CD4-positive, alpha-beta T cell treated with Interleukin-15 for 1 hour (primary cell): ENCODE measurements at regions not wholly inside any gene's neighbourhood (a gene's known extent, or its start where the extent isn't known, plus 50 kb on each side); places are given as distances from the start of the nearest gene placed in this dataset.

Experiments used
- DNase-seq: peaks from one replicate; pipeline ENCODE4 v3.0.0-alpha.2; 2020

DNA sequence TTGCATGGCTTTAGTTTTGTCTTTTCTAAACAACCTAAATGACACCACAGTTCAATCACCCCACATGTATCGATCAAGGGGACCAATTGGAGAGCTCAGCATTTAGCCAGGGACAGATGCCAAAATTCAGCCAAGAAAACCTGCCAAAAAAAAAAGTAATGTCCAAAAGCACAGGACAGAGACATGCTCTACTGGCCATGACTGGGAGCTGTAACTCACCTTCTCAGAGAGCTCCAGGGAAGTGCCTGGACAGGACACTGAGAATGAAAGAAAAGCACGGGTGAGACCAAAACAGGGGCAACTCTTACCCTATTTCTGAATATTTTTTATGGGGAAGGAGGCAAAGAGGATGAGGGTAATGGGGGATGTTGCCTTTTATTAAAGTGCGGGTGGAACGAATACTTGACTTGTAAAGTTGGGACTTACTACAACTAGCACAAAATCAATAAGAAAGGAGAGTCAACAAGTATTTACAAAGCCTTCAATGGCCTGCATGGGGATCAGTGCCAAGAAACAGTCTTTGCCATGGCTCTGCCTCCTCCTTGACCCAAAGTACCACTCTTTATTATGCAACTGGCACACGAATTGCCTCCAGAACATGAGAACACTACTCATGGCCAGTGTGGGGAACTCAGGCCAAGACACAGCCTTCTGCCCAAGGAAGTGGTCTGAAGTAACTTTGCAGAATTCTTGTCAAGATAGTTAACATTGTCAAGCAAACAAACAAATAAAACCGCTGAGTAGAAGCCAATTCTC lies 72.9 kb upstream of the HK2 start:
- DNase-seq = no peak

DNA sequence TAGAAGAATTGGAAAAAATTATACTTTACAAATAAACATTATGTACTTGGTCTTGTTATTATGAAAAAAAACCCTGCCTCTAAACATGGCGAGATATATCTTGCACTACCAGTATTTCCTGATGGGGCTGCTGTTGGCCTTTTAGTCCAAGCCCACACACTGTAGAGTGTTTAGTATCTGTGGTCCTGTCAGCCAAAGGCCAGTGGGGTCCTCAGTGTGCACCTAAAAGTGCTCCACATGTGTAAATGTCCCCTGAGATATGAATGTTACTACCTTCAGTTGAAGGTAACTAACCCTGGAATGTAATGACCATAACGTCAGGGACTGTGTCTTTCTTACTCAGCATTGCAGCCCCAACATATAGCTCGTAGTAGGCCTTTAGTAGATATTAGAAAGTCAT lies 71.1 kb upstream of the HK2 start:
- DNase-seq = no peak

DNA sequence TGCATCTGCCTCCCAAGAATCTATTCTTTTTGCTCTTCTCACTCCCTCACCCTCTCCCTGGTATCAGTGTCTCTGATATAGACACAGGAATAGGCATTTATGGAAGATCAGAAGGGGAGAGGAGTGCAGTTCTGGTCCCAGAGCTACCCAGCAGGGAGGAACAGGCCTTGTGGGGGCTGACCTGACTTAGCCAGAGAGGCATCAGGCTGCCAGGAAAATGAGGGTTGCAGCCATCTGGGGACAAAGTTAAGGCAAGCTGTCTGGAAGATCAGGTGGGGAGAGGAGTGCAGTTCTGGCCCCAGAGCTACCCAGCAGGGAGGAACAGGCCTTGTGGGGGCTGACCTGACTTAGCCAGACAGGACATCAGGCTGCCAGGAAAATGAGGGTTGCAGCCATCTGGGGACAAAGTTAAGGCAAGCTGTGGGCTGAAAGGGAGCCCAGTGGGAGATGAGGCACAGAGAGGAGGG lies 69.9 kb upstream of the HK2 start:
- no peak for DNase-seq

DNA sequence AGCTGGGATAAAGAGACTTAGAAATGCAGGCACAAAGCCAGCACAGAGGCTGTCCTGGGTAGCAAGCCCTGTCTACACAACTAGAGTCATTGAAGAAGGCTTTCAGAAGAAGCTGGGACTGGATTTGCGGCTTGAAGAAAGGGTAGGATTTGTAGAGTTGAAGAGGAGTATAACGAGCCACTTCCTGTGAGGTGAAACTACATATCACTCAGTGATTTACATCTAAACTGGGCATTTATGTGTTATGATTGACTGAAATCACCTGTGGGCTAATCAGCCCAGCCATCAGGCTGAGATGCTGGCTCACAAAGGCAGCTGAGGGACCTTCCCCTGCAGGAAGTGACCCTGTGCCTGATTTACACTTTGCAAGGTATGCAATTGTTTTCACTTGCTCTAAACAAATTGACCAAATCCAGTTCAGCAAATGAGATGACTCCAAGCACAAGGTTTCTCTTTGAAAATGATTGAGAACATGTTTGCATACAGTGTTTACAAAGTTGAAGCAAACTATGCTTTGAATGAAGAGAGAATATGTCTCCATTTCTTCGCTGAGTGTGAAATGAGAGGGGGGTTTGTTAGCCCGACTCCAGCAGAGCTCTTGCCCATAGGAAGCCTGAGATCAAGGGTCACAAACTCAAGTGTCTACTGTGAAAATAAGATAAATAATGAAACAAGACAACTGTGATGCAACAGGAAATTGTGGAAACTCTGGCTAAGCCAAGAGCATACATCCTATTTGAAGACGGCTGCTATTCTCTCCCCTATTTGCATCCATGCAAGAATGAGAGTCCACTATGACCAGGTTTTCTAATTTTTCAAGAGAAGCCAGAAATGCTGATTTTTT lies 69.3 kb upstream of the HK2 start:
- DNase-seq = no peak

DNA sequence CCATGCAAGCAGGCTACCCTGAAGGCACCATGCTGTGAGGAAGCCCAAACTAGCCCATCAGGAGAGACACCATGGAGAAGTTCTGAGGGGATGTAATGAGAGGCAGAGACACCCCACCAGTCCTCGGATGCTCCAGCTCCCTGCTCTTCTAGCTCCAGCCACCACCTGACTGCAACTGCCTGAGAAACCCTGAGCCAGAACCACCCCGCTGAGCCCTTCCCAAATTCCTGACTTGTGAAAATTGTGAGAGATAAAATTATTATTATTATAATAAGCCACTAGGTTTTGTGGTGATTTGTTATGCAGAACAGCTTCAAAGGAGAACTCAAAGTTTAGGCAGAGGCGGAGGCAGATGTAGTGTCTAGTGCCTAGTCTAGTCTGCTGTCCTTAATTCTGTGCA lies 67.1 kb upstream of the HK2 start:
- DNase-seq = no peak

DNA sequence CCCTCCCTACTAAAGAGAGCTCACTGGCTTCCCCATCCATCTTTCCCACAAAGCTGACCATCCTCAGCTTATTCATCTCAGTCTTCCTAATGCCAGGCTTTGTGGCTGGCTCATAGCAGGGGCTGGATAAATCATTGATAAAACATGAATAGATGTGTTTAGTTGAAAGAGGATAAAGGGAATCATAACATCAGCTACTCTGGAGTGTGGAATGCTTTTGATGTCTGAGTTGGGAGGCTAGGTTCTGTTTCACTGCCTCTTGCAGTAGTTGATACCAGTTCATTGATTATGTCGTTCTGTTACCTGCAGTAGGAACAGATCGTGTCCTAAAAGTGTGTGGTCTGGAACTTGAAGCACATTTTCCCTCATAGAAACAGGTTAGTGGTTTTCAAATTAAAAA lies 66.3 kb upstream of the HK2 start:
- no peak for DNase-seq

DNA sequence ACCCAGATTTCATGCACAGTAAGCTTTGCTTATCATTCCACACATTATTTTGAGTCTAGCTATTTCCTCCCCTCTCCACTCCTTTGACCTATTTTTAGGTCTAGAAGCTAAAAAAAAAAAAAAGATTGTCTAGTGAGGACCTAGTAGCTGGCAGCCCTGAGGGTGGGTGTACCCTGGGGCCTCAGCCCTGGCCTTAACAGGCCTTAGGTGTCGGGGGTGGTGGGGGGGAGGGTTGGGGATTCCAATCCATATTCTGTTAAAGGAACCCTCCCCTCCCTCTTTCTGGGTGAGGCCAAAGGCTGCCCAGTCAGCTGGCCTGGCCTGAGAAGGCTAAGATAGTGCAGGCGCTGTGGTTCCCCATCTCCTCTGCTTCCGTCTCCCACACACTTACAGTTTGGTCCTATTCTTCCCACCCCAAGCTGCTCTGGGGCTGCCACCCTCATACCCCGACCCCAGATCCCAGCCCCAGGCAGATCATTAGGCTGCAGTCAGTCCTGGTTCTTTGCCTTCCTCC lies 65.5 kb upstream of the HK2 start:
- no peak for DNase-seq

DNA sequence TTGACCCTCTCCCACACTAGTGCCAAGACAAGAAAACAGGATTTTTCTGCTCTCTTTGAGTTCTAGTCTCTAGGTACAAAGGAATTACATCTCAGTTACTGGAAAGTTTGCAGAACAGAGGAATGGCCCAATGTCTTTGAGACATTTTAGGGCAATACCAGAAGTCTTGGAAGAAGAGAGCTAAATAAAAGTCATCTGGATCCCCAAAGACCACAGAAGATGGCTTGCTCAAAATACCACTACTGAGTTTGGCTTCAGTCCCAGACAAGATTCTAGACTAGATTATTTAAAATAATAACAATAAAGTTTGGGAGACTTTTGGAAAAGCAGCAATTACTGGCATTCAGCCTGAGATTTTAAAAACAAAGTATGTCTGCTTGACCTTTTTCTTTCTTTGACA lies 61.9 kb upstream of the HK2 start:
- DNase-seq = no peak

DNA sequence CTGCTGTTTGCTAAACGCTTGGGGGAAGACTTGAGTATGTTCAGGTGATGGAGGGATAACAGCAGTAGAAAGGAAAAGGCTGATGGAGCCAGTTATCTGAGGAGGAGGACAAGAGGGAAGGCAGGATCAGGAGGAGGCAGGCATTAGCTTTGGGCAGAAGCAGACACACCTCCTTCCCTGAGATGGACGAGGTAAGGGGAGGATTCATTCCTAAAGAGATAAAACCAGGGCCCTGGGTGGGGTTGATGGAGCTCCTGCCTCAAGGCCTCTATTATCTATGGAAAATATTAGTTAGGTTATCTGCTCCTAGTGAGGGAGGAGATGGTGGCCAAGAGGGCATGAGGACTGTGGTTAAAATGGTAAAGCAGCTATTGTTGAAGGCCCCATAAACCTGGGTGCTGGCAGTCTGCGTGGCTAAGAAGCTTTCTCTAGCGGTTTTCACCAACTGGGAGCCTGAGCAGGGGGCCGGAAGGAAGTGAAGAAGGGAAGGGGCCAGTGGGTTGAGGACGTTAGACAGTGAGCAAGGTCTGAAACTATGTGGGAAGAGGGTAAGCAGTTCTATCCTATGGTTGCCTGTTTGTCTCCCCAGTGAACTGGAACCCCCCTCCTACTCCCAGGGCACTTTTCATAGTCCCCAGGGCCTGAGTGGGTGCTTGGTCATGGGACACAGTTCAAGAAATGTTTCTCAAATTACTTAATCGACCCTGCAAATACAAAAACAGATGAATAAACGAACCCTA lies 56.6 kb upstream of the HK2 start:
- DNase-seq = no peak

DNA sequence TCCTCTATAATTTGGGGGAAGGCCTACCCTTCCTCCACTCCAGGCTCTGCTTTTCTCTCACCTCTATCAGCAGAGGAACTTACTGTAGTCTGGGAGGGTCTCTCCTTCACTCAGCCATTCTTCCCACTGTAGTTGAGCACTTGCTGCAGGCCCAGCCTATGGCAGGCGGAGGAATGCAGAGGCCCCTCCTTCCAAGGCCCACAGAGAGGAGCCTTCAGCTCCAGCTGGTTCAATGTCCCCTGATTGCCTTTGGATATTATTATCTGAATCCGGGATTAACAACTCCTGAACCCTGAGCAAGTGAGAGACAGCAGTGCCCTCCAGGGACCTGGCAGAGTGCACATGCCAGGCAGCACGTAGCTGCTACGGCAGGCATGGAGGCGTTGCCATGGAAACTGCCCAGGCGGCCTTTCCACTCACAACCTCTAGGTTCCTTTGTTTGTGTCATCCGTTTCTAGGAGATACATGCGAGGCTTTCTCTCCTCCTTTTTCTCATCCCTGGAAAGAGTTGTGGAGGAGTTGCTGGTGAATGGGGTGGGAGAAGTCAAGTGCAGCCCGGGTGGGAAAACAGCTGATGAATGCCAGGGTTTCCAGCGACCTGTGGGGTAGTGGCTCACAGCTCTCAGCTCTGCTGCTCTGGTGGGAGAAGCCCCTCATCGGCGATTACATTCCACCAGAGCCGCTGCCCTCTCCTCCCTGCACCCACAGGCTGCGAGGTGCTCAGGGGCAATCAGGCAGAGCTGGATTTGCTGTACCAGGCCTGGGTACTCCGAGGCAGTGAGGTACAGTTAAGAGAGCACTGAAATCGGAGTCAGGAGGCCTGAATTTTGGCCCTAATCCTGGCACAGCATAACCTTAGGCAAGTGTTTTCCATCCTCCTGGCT lies 55.3 kb upstream of the HK2 start:
- DNase-seq = no peak

DNA sequence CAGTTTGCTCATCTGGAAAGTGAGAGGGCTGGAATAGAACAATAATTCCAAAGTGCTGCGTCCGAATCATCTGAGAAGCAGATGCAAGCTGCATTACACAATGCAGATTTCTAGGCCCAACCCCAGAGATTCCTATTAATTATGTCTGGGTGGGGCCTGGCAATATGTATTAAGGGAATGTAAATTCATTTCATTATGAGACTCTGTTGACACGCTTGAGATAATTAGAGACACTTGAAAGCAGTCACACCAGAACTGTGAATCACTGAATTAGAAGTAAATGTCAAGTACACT lies 54.7 kb upstream of the HK2 start:
- no peak for DNase-seq

DNA sequence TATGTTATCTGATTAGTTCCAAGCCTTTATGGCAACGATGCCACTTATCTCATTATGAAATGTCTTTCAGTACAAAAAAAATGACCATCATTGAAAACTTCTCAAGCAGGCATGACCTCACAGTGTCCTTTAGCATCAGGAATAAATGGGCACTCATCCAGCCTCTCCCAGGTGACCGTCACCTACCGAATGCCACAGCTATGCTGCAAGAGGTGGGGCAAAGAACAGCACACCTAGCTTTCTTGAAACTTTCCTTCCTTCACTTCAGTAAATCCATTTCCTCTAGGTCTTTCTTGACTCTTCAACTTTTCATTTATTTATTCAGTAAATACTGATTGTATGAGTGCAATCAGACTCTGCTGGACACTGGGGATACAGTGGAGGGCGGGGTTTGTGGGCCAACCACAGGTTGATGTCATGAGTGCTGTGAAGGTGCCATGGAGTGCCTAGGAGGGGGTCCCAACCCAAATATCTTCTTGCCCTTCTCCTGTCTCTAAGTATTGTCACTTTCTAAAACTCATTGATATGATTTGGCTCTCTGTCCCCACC lies 54.3 kb upstream of the HK2 start:
- no peak for DNase-seq
